ENCODE measurements at regions not wholly inside any gene's neighbourhood (a gene's known extent, or its start where the extent isn't known, plus 50 kb on each side); places are given as distances from the start of the nearest gene placed in this dataset.

GRCh38 chr3:137845194-137845593, 81.1 kb downstream of the SOX14 start:
- Histone ChIP-seq H4K91ac (ENCODE audit: insufficient read length, low read depth, low read length) (no peak overlapping the region), H2BK5ac (ENCODE audit: insufficient read length, low read length) (no peak overlapping the region), H2BK120ac (ENCODE audit: low read depth, low read length, poor library complexity, severe bottlenecking) (no peak overlapping the region), H2AFZ (ENCODE audit: low read length) (no peak overlapping the region), H2BK15ac (ENCODE audit: low read depth, low read length) (no peak overlapping the region), H2BK20ac (ENCODE audit: low read depth, low read length, poor library complexity, severe bottlenecking) (no peak overlapping the region), H4K5ac (ENCODE audit: insufficient read length, low read depth, low read length) (no peak overlapping the region), H3K79me2 (ENCODE audit: insufficient read depth, low read length) (no peaks in the 10 kb centered on the region), H3K23ac (ENCODE audit: insufficient read length, low read depth, low read length) (no peak overlapping the region), H4K8ac (replicated peaks; ENCODE audit: insufficient read length, low read depth, low read length) (no peak overlapping the region), H2BK12ac (ENCODE audit: insufficient read length, low read depth, low read length) (no peak overlapping the region), H3K27ac (ENCODE audit: insufficient read length, low read depth, low read length) (no peak overlapping the region), H3K79me1 (ENCODE audit: insufficient read depth, low read depth, low read length, poor library complexity, severe bottlenecking) (no peaks in the 10 kb centered on the region), H4K20me1 (ENCODE audit: control insufficient read depth, insufficient read depth, insufficient read length) (no peaks in the 10 kb centered on the region), H3K4me2 (ENCODE audit: insufficient read depth, insufficient read length, low read length) (no peak overlapping the region), H2AK5ac (ENCODE audit: insufficient read length, low read length) (no peak overlapping the region), H3K56ac (ENCODE audit: insufficient read length, low read depth, low read length) (no peak overlapping the region), H3K27me3 (ENCODE audit: insufficient read depth, low read length) (no peaks in the 10 kb centered on the region), H3K23me2 (ENCODE audit: insufficient read length, low read depth, low read length, poor library complexity, severe bottlenecking) (no peaks in the 10 kb centered on the region), H3K9me3 (ENCODE audit: control insufficient read depth, low read depth, low read length) (no peaks in the 10 kb centered on the region), H3K4ac (ENCODE audit: low read depth, low read length) (no peak overlapping the region), H3K9ac (ENCODE audit: extremely low read depth, insufficient read length, low read length) (no peak overlapping the region), H3T11ph (ENCODE audit: low read length) (no peak overlapping the region), H3K14ac (ENCODE audit: insufficient read depth, low read length) (no peak overlapping the region), H3K4me1 (ENCODE audit: insufficient read depth, low read length) (no peaks in the 10 kb centered on the region), H3K18ac (ENCODE audit: insufficient read length, low read depth, low read length) (no peak overlapping the region)
- no CpG with 5 or more reads among the region's 4 CpGs for WGBS (ENCODE audit: extremely low coverage, insufficient read length, low lambda C conversion rate)
- H3K4me3 Mint-ChIP-seq: no peak overlapping the region
- peaks cover 29 to 30% of the 10 kb centered on the region in 2 experiments for H3K4me1 Mint-ChIP-seq
- DNase-seq: no peak
- peaks cover 31% of the 10 kb centered on the region for H3K27me3 Mint-ChIP-seq (ENCODE audit: low read depth)
- H3K36me3 Mint-ChIP-seq (ENCODE audit: insufficient read depth in 1 of 3, low read depth in 3 of 3): no peaks in the 10 kb centered on the region
- TF ChIP-seq CTCF (conservative IDR thresholded peaks at IDR 0.05): no peak
- H3K27ac Mint-ChIP-seq: no peak overlapping the region
- no peaks in the 10 kb centered on the region for H3K9me3 Mint-ChIP-seq

Data from H9 (cell line).